ENCODE measurements at regions not wholly inside any gene's neighbourhood (a gene's known extent, or its start where the extent isn't known, plus 50 kb on each side); places are given as distances from the start of the nearest gene placed in this dataset.

DNA sequence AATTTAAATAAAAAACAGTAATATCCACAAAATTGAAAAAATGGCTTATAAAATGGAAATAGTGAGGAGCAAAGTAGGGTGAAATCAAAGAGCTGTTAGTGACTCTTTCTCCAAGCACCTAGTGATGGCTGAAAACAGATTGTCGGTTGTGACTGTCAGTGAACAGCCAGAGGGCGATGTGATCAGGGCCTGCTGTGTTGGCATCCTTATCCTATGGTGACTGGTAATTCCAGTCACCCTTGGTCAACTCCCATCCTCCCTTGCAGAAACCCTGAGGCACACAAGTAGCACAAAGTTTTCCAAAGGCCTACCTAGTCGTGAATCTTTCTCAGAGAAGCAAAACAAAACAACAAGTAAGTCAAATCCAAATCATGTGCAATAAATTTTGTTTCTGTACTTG, 599.8 kb upstream of the CXADR start:
- in situ Hi-C loops (cut with MboI; ENCODE audit: low pct_unique_long_range_greater_than_20kb, low sequenced_read_pairs, unreplicated experiment), result no loop called here
- TF ChIP-seq CTCF (IDR thresholded peaks at IDR 0.05; ENCODE audit: extremely low read depth, insufficient read depth, missing control alignments), result no peak
- DNase-seq (ENCODE audit: low spot score), result no peak

- in situ Hi-C loops (cut with MboI; ENCODE audit: low pct_unique_long_range_greater_than_20kb, low sequenced_read_pairs, unreplicated experiment), result no loop called here
- no peak for TF ChIP-seq CTCF (IDR thresholded peaks at IDR 0.05; ENCODE audit: extremely low read depth, insufficient read depth, missing control alignments)
- DNase-seq (ENCODE audit: low spot score), result no peak
Measured at GRCh38 chr21:16928439-16928838, 584.4 kb upstream of the CXADR start.

DNA sequence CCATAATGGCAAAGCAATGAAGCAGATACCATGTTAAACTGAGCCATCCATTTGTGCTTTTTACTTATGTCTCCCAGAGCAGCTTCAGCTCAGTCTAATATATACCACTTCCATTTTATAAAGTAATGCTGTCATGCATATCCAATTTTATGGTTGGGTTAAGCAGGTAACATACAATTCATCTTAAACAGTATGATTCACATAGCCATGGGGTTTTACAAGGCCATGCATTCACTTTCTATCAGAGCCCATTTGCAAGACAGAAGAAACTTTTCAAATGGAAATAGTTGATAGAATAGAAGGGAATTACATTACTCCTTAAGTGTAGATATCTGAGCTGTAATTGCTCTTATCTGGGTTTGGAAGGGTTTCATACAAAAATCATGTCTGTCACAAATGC, 580.5 kb upstream of the CXADR start:
- no peak for DNase-seq (ENCODE audit: low spot score)
- in situ Hi-C loops (cut with MboI; ENCODE audit: low pct_unique_long_range_greater_than_20kb, low sequenced_read_pairs, unreplicated experiment), result no loop called here
- TF ChIP-seq CTCF (IDR thresholded peaks at IDR 0.05; ENCODE audit: extremely low read depth, insufficient read depth, missing control alignments), result no peak

DNA sequence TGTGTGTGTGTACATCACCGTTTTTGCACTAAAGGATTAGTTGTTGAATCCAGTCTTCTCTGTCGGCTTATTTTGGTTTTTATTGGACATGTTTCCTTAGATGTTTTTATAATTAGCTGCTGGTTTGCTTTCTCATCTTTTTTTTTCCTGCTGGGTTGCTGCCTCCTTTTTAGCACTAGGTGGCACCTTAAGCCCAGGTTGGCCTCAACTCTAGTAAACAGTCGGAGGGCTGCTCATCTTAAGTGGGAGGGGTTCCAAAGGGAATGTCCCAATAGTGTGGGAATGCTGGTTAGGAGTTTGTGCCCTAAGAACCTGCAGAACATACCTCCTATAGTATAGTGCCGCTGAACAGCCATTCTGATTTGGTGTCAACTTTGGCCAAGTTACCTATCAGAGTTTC, 570.1 kb upstream of the CXADR start:
- in situ Hi-C loops (cut with MboI; ENCODE audit: low pct_unique_long_range_greater_than_20kb, low sequenced_read_pairs, unreplicated experiment), result no loop called here
- TF ChIP-seq CTCF (IDR thresholded peaks at IDR 0.05; ENCODE audit: extremely low read depth, insufficient read depth, missing control alignments), result no peak
- DNase-seq (ENCODE audit: low spot score), result no peak

- TF ChIP-seq CTCF (IDR thresholded peaks at IDR 0.05; ENCODE audit: extremely low read depth, insufficient read depth, missing control alignments), result no peak
- no peak for DNase-seq (ENCODE audit: low spot score)
Measured at GRCh38 chr21:16943231-16943630, 569.6 kb upstream of the CXADR start.

DNA sequence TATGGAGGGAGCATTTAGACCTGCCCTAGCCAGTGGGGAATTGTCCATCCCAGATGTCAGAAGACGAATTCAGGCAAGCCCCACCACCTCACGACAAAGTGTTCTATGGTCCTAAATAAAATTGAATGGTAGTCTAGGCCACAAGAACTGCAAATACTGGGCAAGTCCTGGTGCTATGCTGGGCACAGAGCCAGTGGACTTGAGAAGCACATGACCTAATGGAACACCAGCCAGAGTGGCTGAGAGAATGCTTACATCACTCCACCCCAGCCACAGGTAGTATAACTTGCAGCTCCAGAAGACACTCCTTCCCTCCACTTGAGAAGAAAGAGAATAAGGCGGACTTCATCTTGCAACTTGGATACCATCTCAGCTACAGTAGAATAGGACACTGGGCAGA, 567.3 kb upstream of the CXADR start:
- in situ Hi-C loops (cut with MboI; ENCODE audit: low pct_unique_long_range_greater_than_20kb, low sequenced_read_pairs, unreplicated experiment), result no loop called here
- no peak for TF ChIP-seq CTCF (IDR thresholded peaks at IDR 0.05; ENCODE audit: extremely low read depth, insufficient read depth, missing control alignments)
- no peak for DNase-seq (ENCODE audit: low spot score)

More at GRCh38 chr21:16943231-16943630, 569.6 kb upstream of the CXADR start:
- in situ Hi-C loops (cut with MboI; ENCODE audit: low pct_unique_long_range_greater_than_20kb, low sequenced_read_pairs, unreplicated experiment), result no loop called here

DNA sequence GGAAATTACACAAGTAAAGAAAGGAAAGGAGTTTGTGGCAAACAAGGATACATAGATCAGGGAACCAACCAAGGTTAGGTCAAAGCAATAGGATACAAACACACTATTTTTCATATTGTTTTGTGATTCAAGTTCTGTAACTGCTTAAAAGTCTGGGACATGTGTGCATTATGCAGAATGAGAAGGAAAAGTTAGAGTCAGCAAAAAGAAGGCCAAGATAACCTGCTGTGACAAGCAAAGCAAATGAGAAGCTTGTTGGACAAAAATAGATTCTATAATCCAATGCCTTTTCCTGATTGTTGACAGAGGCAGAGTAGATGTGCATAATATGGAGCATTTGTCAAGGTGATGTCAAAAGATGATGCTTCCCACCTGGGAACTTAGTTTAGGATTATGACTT, 556.0 kb upstream of the CXADR start:
- no peak for DNase-seq (ENCODE audit: low spot score)
- in situ Hi-C loops (cut with MboI; ENCODE audit: low pct_unique_long_range_greater_than_20kb, low sequenced_read_pairs, unreplicated experiment), result no loop called here
- no peak for TF ChIP-seq CTCF (IDR thresholded peaks at IDR 0.05; ENCODE audit: extremely low read depth, insufficient read depth, missing control alignments)
